ENCODE measurements at regions not wholly inside any gene's neighbourhood (a gene's known extent, or its start where the extent isn't known, plus 50 kb on each side); places are given as distances from the start of the nearest gene placed in this dataset.
"Not testable (repeated sequence)": the region's sequence is repeated elsewhere in the genome, so short reads cannot be mapped to it uniquely, and the experiment has no call there.

GRCh38 chr6:57984575-57984974 is 667.1 kb downstream of the PRIM2 start:
- H3K27ac ChIP-seq (ENCODE audit: low read depth, low read length); H4K20me1 ChIP-seq (ENCODE audit: insufficient read depth, low read length); H3K4me1 ChIP-seq (ENCODE audit: insufficient read depth, low read length); H2AFZ ChIP-seq (ENCODE audit: low read length); H3K9me3 ChIP-seq (ENCODE audit: low read depth, low read length); H3K36me3 ChIP-seq (ENCODE audit: insufficient read depth, low read length); H3K79me2 ChIP-seq (ENCODE audit: insufficient read depth, low read length); DNase-seq (ENCODE audit: insufficient read length, low spot score, missing footprints); H3K4me3 ChIP-seq (ENCODE audit: insufficient read depth, low read length); H3K4me2 ChIP-seq (ENCODE audit: insufficient read depth, low read length); H3K27me3 ChIP-seq (ENCODE audit: insufficient read depth, low read length): not testable (repeated sequence)

GRCh38 chr6:57985734-57986133 is 668.3 kb downstream of the PRIM2 start:
- not testable (repeated sequence) for H3K4me1 ChIP-seq (ENCODE audit: insufficient read depth, low read length); H3K9me3 ChIP-seq (ENCODE audit: low read depth, low read length); DNase-seq (ENCODE audit: insufficient read length, low spot score, missing footprints); H3K79me2 ChIP-seq (ENCODE audit: insufficient read depth, low read length); H3K4me3 ChIP-seq (ENCODE audit: insufficient read depth, low read length); H4K20me1 ChIP-seq (ENCODE audit: insufficient read depth, low read length); H3K27me3 ChIP-seq (ENCODE audit: insufficient read depth, low read length); H2AFZ ChIP-seq (ENCODE audit: low read length); H3K36me3 ChIP-seq (ENCODE audit: insufficient read depth, low read length); H3K4me2 ChIP-seq (ENCODE audit: insufficient read depth, low read length); H3K27ac ChIP-seq (ENCODE audit: low read depth, low read length)

DNA sequence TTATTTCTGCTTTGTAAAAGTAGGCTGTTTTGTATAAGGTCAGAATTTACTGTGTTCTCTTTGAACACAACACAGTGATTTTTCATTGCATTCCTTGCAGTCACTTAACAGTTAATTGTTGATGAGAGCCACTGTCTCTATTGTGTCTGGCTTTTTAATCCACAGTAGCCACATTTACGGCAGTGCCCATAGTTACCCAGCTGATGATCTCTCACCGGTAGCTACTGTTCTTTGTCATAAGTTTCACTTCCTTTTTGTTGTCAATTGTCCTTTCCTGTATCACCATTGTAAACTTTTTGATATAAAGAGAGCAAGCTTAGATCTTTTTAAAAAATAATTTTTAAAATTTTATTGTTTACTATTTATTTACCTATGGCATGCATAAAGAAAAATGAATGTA is 669.2 kb downstream of the PRIM2 start:
- not testable (repeated sequence) for H3K27ac ChIP-seq (ENCODE audit: low read depth, low read length); H3K36me3 ChIP-seq (ENCODE audit: insufficient read depth, low read length); H3K4me1 ChIP-seq (ENCODE audit: insufficient read depth, low read length); H3K4me2 ChIP-seq (ENCODE audit: insufficient read depth, low read length); H3K4me3 ChIP-seq (ENCODE audit: insufficient read depth, low read length); H2AFZ ChIP-seq (ENCODE audit: low read length); DNase-seq (ENCODE audit: insufficient read length, low spot score, missing footprints); H3K79me2 ChIP-seq (ENCODE audit: insufficient read depth, low read length); H3K27me3 ChIP-seq (ENCODE audit: insufficient read depth, low read length); H3K9me3 ChIP-seq (ENCODE audit: low read depth, low read length); H4K20me1 ChIP-seq (ENCODE audit: insufficient read depth, low read length)

DNA sequence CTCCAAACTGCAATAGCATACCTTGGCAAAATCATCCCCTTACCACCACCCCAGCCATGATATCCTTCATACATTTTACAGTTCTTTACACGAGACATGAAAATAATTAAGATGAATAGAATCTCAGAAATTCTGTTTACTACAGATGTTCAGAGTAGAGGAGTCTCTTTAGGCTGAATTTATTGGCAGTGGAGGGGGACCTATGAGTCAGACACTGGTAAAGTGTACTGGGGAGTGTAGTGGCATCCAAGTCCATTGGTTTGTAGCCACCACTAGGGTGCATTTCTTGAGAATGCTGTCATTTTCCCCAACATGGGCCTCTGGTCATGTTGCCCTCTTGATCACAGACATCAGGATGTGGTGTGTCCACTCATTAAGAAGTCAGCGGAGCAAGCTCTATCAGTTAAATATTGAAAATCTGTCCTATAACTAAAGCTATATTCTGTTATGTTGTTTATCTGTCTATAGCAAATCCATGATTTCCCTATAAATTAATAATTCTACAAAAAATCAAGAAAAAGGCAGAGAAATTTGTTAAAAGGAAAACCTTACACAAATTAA is 672.2 kb downstream of the PRIM2 start:
- not testable (repeated sequence) for H3K27ac ChIP-seq (ENCODE audit: low read depth, low read length); DNase-seq (ENCODE audit: insufficient read length, low spot score, missing footprints)

DNA sequence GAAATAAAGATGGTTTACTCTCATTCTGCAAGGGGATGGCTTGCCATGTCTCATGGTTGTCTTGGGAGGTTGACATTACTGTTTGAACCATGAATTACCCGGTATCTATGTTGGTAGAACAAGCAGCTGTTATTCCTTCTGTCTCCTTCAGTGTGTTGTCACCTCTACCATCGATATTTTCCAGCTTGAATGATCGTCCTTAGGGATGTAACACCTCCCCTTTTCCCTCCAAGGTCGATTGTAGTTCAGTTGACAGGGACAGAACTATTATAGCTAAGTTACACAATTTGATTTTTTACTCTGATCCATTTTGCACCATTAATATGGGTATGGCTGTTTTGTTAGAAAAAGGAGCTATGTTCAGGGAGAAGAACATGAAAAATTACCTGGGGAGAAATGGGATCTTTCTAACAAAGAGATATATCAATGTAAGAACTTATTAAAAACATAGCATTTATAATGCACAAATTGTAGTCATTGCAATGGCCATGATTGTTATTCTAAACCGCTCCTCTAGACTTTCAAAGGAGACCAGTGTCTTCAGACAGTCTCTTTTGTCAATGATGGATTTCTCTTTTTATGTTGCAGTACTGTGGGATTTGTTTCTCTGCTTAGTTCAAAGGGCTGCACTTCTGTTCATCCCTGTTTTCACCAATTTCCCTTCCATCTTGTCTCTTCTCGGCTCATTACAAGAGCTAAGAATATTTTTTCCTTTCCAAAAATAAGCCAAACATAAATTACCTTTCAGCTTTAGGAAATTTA is 681.6 kb downstream of the PRIM2 start:
- H4K20me1 ChIP-seq (ENCODE audit: insufficient read depth, low read length); H3K27ac ChIP-seq (ENCODE audit: low read depth, low read length); H2AFZ ChIP-seq (ENCODE audit: low read length); DNase-seq (ENCODE audit: insufficient read length, low spot score, missing footprints); H3K9me3 ChIP-seq (ENCODE audit: low read depth, low read length); H3K4me1 ChIP-seq (ENCODE audit: insufficient read depth, low read length); H3K4me3 ChIP-seq (ENCODE audit: insufficient read depth, low read length); H3K4me2 ChIP-seq (ENCODE audit: insufficient read depth, low read length); H3K79me2 ChIP-seq (ENCODE audit: insufficient read depth, low read length); H3K27me3 ChIP-seq (ENCODE audit: insufficient read depth, low read length); H3K36me3 ChIP-seq (ENCODE audit: insufficient read depth, low read length): not testable (repeated sequence)

More for the DNA sequence above, 672.2 kb downstream of the PRIM2 start:
- H2AFZ ChIP-seq (ENCODE audit: low read length); H3K36me3 ChIP-seq (ENCODE audit: insufficient read depth, low read length); H3K4me2 ChIP-seq (ENCODE audit: insufficient read depth, low read length); H3K9me3 ChIP-seq (ENCODE audit: low read depth, low read length); H3K4me1 ChIP-seq (ENCODE audit: insufficient read depth, low read length); H3K79me2 ChIP-seq (ENCODE audit: insufficient read depth, low read length); H4K20me1 ChIP-seq (ENCODE audit: insufficient read depth, low read length); H3K27me3 ChIP-seq (ENCODE audit: insufficient read depth, low read length); H3K4me3 ChIP-seq (ENCODE audit: insufficient read depth, low read length): not testable (repeated sequence)

DNA sequence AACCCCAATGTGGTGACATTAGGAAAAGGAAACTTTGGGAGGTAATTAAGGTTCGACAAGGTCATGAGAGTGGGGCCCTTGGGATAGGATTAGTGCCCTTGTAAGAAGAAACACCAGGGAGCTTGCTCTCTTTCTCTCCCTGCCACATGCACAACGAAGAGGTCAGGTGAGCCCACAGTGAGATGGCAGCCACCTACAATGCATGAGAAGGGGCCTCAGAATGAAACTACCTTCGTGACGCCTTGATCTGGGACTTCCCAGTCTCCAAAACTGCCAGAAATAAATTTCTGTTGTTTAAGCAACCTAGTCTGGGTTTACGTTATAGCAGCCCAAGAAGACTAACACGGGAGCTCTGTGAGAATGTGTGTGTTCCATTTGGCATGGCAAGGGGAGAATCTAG is 682.8 kb downstream of the PRIM2 start:
- H4K20me1 ChIP-seq (ENCODE audit: insufficient read depth, low read length); H3K4me2 ChIP-seq (ENCODE audit: insufficient read depth, low read length); H3K36me3 ChIP-seq (ENCODE audit: insufficient read depth, low read length); H3K9me3 ChIP-seq (ENCODE audit: low read depth, low read length); H3K4me3 ChIP-seq (ENCODE audit: insufficient read depth, low read length); H3K4me1 ChIP-seq (ENCODE audit: insufficient read depth, low read length); H2AFZ ChIP-seq (ENCODE audit: low read length); H3K27ac ChIP-seq (ENCODE audit: low read depth, low read length); H3K27me3 ChIP-seq (ENCODE audit: insufficient read depth, low read length); DNase-seq (ENCODE audit: insufficient read length, low spot score, missing footprints); H3K79me2 ChIP-seq (ENCODE audit: insufficient read depth, low read length): not testable (repeated sequence)

Measured in osteoblast (primary cell).